ENCODE measurements at regions not wholly inside any gene's neighbourhood (a gene's known extent, or its start where the extent isn't known, plus 50 kb on each side); places are given as distances from the start of the nearest gene placed in this dataset.

DNA sequence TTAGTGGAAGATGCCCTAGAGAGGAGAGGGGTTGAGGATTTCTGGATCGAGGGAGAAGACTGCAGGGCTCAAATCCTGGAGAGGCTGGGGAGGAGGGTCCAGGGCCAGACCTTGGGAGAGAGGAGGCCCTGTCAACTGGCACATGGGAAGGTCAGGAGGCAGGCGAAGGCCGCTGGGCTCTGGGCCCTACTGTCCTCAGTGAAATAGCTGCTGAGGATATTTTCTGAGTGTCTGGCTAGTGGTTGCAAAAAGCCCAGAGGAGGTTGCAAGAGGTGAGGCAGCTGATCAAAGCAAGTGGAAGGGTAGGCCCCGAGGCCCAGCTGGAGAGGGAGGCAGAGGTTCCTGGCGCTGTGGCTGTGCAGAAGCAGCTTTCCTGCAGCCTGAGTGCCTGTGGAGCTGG lies 103.4 kb upstream of the MLN start (continued):
- TF ChIP-seq, protein P1, sequence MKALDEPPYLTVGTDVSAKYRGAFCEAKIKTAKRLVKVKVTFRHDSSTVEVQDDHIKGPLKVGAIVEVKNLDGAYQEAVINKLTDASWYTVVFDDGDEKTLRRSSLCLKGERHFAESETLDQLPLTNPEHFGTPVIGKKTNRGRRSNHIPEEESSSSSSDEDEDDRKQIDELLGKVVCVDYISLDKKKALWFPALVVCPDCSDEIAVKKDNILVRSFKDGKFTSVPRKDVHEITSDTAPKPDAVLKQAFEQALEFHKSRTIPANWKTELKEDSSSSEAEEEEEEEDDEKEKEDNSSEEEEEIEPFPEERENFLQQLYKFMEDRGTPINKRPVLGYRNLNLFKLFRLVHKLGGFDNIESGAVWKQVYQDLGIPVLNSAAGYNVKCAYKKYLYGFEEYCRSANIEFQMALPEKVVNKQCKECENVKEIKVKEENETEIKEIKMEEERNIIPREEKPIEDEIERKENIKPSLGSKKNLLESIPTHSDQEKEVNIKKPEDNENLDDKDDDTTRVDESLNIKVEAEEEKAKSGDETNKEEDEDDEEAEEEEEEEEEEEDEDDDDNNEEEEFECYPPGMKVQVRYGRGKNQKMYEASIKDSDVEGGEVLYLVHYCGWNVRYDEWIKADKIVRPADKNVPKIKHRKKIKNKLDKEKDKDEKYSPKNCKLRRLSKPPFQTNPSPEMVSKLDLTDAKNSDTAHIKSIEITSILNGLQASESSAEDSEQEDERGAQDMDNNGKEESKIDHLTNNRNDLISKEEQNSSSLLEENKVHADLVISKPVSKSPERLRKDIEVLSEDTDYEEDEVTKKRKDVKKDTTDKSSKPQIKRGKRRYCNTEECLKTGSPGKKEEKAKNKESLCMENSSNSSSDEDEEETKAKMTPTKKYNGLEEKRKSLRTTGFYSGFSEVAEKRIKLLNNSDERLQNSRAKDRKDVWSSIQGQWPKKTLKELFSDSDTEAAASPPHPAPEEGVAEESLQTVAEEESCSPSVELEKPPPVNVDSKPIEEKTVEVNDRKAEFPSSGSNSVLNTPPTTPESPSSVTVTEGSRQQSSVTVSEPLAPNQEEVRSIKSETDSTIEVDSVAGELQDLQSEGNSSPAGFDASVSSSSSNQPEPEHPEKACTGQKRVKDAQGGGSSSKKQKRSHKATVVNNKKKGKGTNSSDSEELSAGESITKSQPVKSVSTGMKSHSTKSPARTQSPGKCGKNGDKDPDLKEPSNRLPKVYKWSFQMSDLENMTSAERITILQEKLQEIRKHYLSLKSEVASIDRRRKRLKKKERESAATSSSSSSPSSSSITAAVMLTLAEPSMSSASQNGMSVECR (CRISPR knock-in tag; IDR thresholded peaks at IDR 0.05; ENCODE audit: borderline replicate concordance): no peak
- TF ChIP-seq NR3C1 (CRISPR knock-in tag; conservative IDR thresholded peaks at IDR 0.05; ENCODE audit: low read depth) (no peak), FOXJ3 (CRISPR knock-in tag; IDR thresholded peaks at IDR 0.05; ENCODE audit: borderline replicate concordance) (no peak)
- TF ChIP-seq, protein P2, sequence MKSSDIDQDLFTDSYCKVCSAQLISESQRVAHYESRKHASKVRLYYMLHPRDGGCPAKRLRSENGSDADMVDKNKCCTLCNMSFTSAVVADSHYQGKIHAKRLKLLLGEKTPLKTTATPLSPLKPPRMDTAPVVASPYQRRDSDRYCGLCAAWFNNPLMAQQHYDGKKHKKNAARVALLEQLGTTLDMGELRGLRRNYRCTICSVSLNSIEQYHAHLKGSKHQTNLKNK (CRISPR knock-in tag; IDR thresholded peaks at IDR 0.05): no peak

DNA sequence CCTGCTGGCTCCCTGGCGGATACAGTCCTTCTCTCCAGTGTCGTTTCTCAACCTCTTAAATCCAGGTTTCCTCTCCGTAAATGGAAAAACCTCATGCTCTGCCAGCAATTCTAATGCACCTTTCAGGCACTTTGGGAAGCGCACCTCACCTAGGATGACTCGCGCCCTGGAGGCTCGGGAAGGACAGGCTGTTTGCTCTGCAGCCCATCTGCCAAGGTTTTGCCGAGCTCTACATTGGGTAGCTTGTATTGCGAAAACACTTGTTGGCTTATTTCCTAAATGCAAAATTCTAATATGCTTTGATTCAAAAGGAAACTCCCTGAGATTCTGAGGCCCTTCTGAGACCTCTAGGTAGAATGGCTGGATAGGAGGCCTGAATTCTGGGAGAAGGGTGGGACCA lies 102.6 kb upstream of the MLN start:
- TF ChIP-seq ZNF317 (CRISPR knock-in tag; IDR thresholded peaks at IDR 0.05; ENCODE audit: borderline replicate concordance, low read depth) (no peak), TCF7 (CRISPR knock-in tag; IDR thresholded peaks at IDR 0.05; ENCODE audit: low read depth) (no peak), KAT7 (CRISPR knock-in tag; IDR thresholded peaks at IDR 0.05; ENCODE audit: borderline replicate concordance) (no peak)
- Mint-ChIP-seq H3K4me3 (no peak overlapping the region), H3K27me3 (ENCODE audit: low read depth) (peaks cover 5% of the 10 kb centered on the region), H3K27ac (no peak overlapping the region), H3K36me3 (no peaks in the 10 kb centered on the region), H3K9me3 (no peaks in the 10 kb centered on the region), H3K4me1 (peaks cover 14% of the 10 kb centered on the region)
- POLR2A ChIA-PET: no interaction called here
- ATAC-seq: no peak
- DNase-seq (ENCODE audit: low spot score): no peak
- CTCF ChIA-PET: no interaction called here

DNA sequence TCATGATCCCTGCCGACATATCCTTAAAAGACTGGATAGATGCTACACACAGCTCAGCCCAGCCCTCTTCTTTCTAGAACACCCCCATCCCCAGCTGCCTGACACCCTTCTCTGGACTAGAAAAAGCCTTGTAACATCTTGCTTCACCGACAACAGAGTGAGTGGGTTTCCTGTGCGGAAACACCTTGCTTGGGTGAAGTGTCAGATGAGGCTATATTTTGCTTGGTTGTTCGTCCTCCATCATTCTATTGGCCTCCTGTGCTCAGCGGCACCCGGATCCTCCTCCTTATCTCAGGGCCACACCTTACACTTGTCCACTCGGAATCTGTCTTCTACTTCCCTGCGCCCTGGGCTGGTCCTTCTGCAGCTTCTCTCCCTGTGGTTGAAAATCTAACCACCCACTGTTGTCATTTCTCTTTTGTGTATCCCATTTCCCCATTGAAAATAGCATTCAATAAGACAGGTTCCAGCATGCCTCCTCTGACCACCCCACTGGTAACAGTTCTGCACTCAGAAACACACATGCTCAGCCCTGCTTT lies 101.3 kb upstream of the MLN start:
- Mint-ChIP-seq H3K36me3 (no peaks in the 10 kb centered on the region), H3K4me3 (no peak overlapping the region), H3K4me1 (peaks cover 21% of the 10 kb centered on the region), H3K27me3 (ENCODE audit: low read depth) (peaks cover 5% of the 10 kb centered on the region), H3K9me3 (no peaks in the 10 kb centered on the region), H3K27ac (no peak overlapping the region)
- TF ChIP-seq, protein P3, sequence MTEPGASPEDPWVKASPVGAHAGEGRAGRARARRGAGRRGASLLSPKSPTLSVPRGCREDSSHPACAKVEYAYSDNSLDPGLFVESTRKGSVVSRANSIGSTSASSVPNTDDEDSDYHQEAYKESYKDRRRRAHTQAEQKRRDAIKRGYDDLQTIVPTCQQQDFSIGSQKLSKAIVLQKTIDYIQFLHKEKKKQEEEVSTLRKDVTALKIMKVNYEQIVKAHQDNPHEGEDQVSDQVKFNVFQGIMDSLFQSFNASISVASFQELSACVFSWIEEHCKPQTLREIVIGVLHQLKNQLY (CRISPR knock-in tag; IDR thresholded peaks at IDR 0.05): no peak
- no peak for TF ChIP-seq SMAD4 (CRISPR knock-in tag; IDR thresholded peaks at IDR 0.05)
- no peak for TF ChIP-seq ELF4 (CRISPR knock-in tag; IDR thresholded peaks at IDR 0.05; ENCODE audit: low read depth)
- no peak for TF ChIP-seq TCF7 (CRISPR knock-in tag; IDR thresholded peaks at IDR 0.05; ENCODE audit: low read depth)
- TF ChIP-seq, protein P4, sequence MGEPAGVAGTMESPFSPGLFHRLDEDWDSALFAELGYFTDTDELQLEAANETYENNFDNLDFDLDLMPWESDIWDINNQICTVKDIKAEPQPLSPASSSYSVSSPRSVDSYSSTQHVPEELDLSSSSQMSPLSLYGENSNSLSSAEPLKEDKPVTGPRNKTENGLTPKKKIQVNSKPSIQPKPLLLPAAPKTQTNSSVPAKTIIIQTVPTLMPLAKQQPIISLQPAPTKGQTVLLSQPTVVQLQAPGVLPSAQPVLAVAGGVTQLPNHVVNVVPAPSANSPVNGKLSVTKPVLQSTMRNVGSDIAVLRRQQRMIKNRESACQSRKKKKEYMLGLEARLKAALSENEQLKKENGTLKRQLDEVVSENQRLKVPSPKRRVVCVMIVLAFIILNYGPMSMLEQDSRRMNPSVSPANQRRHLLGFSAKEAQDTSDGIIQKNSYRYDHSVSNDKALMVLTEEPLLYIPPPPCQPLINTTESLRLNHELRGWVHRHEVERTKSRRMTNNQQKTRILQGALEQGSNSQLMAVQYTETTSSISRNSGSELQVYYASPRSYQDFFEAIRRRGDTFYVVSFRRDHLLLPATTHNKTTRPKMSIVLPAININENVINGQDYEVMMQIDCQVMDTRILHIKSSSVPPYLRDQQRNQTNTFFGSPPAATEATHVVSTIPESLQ (CRISPR knock-in tag; IDR thresholded peaks at IDR 0.05): no peak
- no peak for TF ChIP-seq IRF2 (CRISPR knock-in tag; IDR thresholded peaks at IDR 0.05; ENCODE audit: borderline replicate concordance, low read depth)
- no peak for TF ChIP-seq ATF1 (CRISPR knock-in tag; IDR thresholded peaks at IDR 0.05)
- TF ChIP-seq NR3C1 (CRISPR knock-in tag; conservative IDR thresholded peaks at IDR 0.05; ENCODE audit: low read depth): no peak
- no peak for TF ChIP-seq ZNF138 (CRISPR knock-in tag; conservative IDR thresholded peaks at IDR 0.05)
- no peak for TF ChIP-seq CREM (CRISPR knock-in tag; IDR thresholded peaks at IDR 0.05)
- TF ChIP-seq, protein P5, sequence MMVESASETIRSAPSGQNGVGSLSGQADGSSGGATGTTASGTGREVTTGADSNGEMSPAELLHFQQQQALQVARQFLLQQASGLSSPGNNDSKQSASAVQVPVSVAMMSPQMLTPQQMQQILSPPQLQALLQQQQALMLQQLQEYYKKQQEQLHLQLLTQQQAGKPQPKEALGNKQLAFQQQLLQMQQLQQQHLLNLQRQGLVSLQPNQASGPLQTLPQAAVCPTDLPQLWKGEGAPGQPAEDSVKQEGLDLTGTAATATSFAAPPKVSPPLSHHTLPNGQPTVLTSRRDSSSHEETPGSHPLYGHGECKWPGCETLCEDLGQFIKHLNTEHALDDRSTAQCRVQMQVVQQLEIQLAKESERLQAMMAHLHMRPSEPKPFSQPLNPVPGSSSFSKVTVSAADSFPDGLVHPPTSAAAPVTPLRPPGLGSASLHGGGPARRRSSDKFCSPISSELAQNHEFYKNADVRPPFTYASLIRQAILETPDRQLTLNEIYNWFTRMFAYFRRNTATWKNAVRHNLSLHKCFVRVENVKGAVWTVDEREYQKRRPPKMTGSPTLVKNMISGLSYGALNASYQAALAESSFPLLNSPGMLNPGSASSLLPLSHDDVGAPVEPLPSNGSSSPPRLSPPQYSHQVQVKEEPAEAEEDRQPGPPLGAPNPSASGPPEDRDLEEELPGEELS (CRISPR knock-in tag; IDR thresholded peaks at IDR 0.05): no peak
- no peak for TF ChIP-seq ZBTB21 (CRISPR knock-in tag; IDR thresholded peaks at IDR 0.05; ENCODE audit: borderline replicate concordance)
- TF ChIP-seq, protein P6, sequence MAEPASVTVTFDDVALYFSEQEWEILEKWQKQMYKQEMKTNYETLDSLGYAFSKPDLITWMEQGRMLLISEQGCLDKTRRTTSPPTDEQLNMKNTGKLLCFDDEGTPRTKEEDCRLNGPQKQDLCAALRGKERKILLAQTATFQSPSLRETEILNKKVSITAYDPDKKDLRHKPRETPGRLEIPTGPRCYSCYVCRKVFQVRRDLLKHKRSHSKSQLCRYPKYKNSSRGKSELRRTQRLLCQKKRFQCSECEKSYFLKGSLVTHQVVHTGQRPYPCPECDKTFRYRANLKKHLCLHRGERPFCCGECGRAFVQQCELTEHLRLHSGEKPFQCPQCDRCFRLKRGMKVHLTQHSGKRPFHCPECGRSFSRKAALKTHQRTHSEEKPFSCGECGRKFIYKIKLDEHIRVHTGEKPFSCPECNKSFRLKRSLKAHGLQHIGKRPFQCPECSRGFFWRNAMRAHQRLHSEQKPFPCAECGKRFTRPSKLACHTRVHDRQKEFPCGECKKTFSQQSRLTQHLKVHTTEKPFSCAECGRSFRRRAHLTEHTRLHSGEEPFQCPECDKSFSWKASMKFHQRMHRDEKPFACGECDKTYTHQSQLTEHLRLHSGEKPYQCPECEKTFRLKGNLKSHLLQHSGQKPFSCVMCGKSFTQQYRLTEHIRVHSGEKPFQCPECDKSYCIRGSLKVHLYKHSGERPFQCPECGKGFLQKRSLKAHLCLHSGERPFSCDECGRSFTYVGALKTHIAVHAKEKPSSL (CRISPR knock-in tag; conservative IDR thresholded peaks at IDR 0.05): no peak
- no peak for TF ChIP-seq NR1H2 (CRISPR knock-in tag; IDR thresholded peaks at IDR 0.05)
- TF ChIP-seq EMX1 (CRISPR knock-in tag; IDR thresholded peaks at IDR 0.05): no peak
- no peak for ATAC-seq
- DNase-seq (ENCODE audit: low spot score): no peak
- CTCF ChIA-PET: interaction anchor here (1.2 to 1.3 kb wide), 2 partner anchors 54 kb away, joined by 3 to 5 read pairs; no protein-coding TSS in a partner anchor
- POLR2A ChIA-PET: no interaction called here
